Smooth muscle cell (in vitro differentiated cells): ENCODE measurements at regions not wholly inside any gene's neighbourhood (a gene's known extent, or its start where the extent isn't known, plus 50 kb on each side); places are given as distances from the start of the nearest gene placed in this dataset.
"Not testable (repeated sequence)": the region's sequence is repeated elsewhere in the genome, so short reads cannot be mapped to it uniquely, and the experiment has no call there.

Experiments
- DNase-seq: peaks from one replicate; lab custom pipeline; 2025; ENCODE audit not compliant: unreplicated experiment; lab: John Stamatoyannopoulos, UW
- H2AFZ ChIP-seq: fragments of 200-600 bp; sonication (generic); 2 replicates; pipeline ENCODE4 v1.6.0; 2016; ENCODE audit warnings: antibody characterized with exemption, low read depth, mild to moderate bottlenecking
- H3F3A ChIP-seq: fragments of 200-600 bp; sonication (generic); 2 replicates; pipeline ENCODE4 v1.6.0; 2017; ENCODE audit warnings: antibody characterized with exemption, low read depth
- H3K27ac ChIP-seq: fragments of 200-600 bp; sonication (generic); 2 replicates; pipeline ENCODE4 v1.5.1; 2016; ENCODE audit warnings: low read depth, mild to moderate bottlenecking
- H3K27me3 ChIP-seq: fragments of 200-600 bp; sonication (generic); 2 replicates; pipeline ENCODE4 v1.6.1; 2016; ENCODE audit warnings: low read depth, mild to moderate bottlenecking
- H3K36me3 ChIP-seq: fragments of 200-600 bp; sonication (generic); 2 replicates; pipeline ENCODE4 v1.5.1; 2016; ENCODE audit warnings: low read depth
- H3K4me1 ChIP-seq: fragments of 200-600 bp; sonication (generic); 2 replicates; pipeline ENCODE4 v1.5.1; 2016; ENCODE audit warnings: low read depth
- H3K4me2 ChIP-seq: fragments of 200-600 bp; sonication (generic); 2 replicates; pipeline ENCODE4 v1.6.0; 2016; ENCODE audit warnings: mild to moderate bottlenecking
- H3K4me3 ChIP-seq: fragments of 200-600 bp; sonication (generic); 2 replicates; pipeline ENCODE4 v1.5.1; 2016; ENCODE audit warnings: mild to moderate bottlenecking
- H3K79me2 ChIP-seq: fragments of 200-600 bp; sonication (generic); 2 replicates; pipeline ENCODE4 v1.6.0; 2016; ENCODE audit warnings: low read depth, mild to moderate bottlenecking
- H3K9ac ChIP-seq: fragments of 200-600 bp; sonication (generic); 2 replicates; pipeline ENCODE4 v1.6.0; 2016; ENCODE audit warnings: low read depth
- H3K9me3 ChIP-seq: fragments of 200-600 bp; sonication (generic); replicated peaks from 2 replicates; pipeline ENCODE4 v1.5.1; 2016; ENCODE audit warnings: low read depth
- H4K20me1 ChIP-seq: fragments of 200-600 bp; sonication (generic); 2 replicates; pipeline ENCODE4 v1.6.0; 2016; ENCODE audit warnings: low read depth
- WGBS: methylation state at CpG from one replicate; pipeline ENCODE4 v1.1.7; 2016; ENCODE audit warnings: low lambda C conversion rate; 5-methylcytosine and 5-hydroxymethylcytosine counted together
- TF ChIP-seq, protein P1 (sequence below): fragments of 200-600 bp; sonication (generic); IDR thresholded peaks from 2 replicates; pipeline ENCODE4 v1.5.1; 2017; ENCODE audit warnings: borderline replicate concordance, mild to moderate bottlenecking, antibody characterized with exemption; ENCODE audit not compliant: insufficient read depth, poor library complexity, severe bottlenecking

DNA sequence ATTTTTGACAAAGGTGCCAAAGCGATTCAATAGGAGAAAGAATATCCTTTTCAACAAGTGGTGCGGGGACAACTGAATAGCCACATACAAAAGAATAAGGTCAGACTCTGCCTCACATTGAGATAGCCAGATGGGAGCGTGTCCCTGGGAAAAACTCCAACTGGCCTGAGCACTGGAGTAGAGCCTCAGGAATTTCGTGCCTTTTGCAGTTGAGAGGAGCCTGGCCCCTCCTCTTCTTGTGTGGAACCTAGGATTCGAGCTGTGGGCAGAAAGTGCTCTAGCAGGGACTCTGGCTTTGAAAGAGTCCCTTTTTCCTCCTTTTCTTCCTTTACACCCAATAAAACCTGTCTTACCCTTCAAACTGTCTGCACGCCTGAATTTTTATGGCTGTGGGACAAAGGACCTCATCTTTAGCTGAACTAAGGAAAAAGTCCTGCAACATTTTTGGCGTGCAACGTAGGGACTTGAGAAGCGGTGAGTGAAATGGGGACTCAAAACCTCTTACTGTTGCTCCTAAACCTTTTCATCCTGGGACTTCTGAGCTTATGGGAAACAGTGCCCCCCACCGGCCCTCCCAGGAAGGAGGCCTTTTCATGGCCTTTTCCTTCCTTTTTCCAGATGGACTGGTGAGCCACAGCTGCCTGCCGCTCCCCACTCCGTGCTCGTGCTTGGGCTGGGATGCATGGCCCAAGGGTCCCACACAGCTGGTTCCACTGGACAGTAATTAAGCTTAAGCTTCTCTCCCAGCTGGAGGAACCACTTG, 68.6 kb downstream of the BMP15 start:
- Histone ChIP-seq H3K27me3 (no peaks in the 10 kb centered on the region), H3K4me1 (no peaks in the 10 kb centered on the region), H3F3A (no peaks in the 10 kb centered on the region), H3K27ac (no peak overlapping the region), H3K79me2 (no peaks in the 10 kb centered on the region), H3K36me3 (no peaks in the 10 kb centered on the region), H3K4me3 (no peak overlapping the region), H2AFZ (no peak overlapping the region), H3K9ac (no peak overlapping the region), H3K4me2 (no peak overlapping the region), H3K9me3 (no peaks in the 10 kb centered on the region), H4K20me1 (no peaks in the 10 kb centered on the region)
- no peak for DNase-seq
- TF ChIP-seq, protein P1, sequence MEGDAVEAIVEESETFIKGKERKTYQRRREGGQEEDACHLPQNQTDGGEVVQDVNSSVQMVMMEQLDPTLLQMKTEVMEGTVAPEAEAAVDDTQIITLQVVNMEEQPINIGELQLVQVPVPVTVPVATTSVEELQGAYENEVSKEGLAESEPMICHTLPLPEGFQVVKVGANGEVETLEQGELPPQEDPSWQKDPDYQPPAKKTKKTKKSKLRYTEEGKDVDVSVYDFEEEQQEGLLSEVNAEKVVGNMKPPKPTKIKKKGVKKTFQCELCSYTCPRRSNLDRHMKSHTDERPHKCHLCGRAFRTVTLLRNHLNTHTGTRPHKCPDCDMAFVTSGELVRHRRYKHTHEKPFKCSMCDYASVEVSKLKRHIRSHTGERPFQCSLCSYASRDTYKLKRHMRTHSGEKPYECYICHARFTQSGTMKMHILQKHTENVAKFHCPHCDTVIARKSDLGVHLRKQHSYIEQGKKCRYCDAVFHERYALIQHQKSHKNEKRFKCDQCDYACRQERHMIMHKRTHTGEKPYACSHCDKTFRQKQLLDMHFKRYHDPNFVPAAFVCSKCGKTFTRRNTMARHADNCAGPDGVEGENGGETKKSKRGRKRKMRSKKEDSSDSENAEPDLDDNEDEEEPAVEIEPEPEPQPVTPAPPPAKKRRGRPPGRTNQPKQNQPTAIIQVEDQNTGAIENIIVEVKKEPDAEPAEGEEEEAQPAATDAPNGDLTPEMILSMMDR = peak; percentile 11
- 64% methylated on average over 13 of the region's 13 CpGs for WGBS

DNA sequence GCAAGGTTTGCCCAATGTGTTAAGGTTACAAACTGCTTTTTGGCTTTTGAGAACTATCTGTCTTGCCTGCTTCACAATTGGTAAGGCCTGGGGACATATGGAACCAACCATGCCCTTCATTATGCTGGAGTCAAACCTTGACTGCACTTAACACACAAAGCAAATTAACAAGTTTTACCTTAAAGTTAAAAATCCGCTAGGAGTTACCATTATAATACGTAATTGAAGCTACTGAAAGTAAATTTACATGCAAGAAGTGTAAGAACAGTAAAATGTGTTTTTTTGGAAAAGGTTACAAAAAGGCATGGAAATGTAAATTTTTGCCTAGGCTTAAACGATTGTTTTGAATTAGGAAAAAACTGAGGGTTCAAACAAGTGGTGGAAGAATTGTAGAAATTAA, 69.7 kb downstream of the BMP15 start:
- 80% methylated on average over 3 of the region's 3 CpGs for WGBS
- no peaks in the 10 kb centered on the region for H3K9me3 ChIP-seq

DNA sequence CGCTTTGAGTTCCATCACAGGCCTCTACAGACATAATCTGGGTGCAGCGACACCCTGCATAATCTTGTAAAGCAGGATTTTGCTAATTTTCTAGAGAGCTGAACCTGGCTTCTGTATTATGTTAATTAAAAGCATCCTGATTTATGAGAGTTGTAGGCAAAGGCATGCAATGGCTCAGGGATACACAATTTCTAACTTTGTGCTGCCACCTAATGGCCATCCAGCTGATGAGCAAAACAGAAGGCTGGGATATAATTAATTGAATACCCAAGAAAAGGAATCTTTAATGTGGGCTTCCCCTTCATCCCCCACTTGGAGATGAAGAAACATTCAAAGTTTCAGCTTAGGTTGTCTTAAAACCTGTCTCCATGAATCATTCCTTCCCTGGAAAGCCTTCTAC, 78.1 kb downstream of the BMP15 start:
- Histone ChIP-seq H2AFZ (no peak overlapping the region), H3K4me3 (no peak overlapping the region), H3K27me3 (no peaks in the 10 kb centered on the region), H3K9me3 (no peaks in the 10 kb centered on the region), H3K9ac (no peak overlapping the region), H3F3A (no peaks in the 10 kb centered on the region), H4K20me1 (no peaks in the 10 kb centered on the region), H3K36me3 (no peaks in the 10 kb centered on the region), H3K79me2 (no peaks in the 10 kb centered on the region), H3K4me1 (no peaks in the 10 kb centered on the region), H3K4me2 (no peak overlapping the region), H3K27ac (no peak overlapping the region)
- no peak for DNase-seq
- TF ChIP-seq, protein P1 = peak; percentile 53
- WGBS = 37% methylated on average over 2 of the region's 2 CpGs

More for the DNA sequence above, 69.7 kb downstream of the BMP15 start:
- no peaks in the 10 kb centered on the region for H3F3A ChIP-seq
- H4K20me1 ChIP-seq = no peaks in the 10 kb centered on the region
- no peak overlapping the region for H2AFZ ChIP-seq
- TF ChIP-seq, protein P1 = no peak
- no peak overlapping the region for H3K27ac ChIP-seq
- H3K4me2 ChIP-seq = no peak overlapping the region
- H3K36me3 ChIP-seq = no peaks in the 10 kb centered on the region
- H3K79me2 ChIP-seq = no peaks in the 10 kb centered on the region
- no peaks in the 10 kb centered on the region for H3K4me1 ChIP-seq
- no peak overlapping the region for H3K4me3 ChIP-seq
- no peaks in the 10 kb centered on the region for H3K27me3 ChIP-seq
- no peak overlapping the region for H3K9ac ChIP-seq
- DNase-seq = no peak

GRCh38 chrX:50996930-50997329, 86.4 kb downstream of the BMP15 start:
- Histone ChIP-seq H3K4me1 (no peaks in the 10 kb centered on the region), H4K20me1 (no peaks in the 10 kb centered on the region), H3K9me3 (no peaks in the 10 kb centered on the region), H3K36me3 (no peaks in the 10 kb centered on the region), H3K9ac (no peak overlapping the region), H3K4me3 (no peak overlapping the region), H2AFZ (no peak overlapping the region), H3K27ac (no peak overlapping the region), H3K79me2 (no peaks in the 10 kb centered on the region), H3K4me2 (no peak overlapping the region), H3K27me3 (no peaks in the 10 kb centered on the region), H3F3A (no peaks in the 10 kb centered on the region)
- DNase-seq = no peak
- 75% methylated on average over 4 of the region's 4 CpGs for WGBS
- TF ChIP-seq, protein P1 = no peak

DNA sequence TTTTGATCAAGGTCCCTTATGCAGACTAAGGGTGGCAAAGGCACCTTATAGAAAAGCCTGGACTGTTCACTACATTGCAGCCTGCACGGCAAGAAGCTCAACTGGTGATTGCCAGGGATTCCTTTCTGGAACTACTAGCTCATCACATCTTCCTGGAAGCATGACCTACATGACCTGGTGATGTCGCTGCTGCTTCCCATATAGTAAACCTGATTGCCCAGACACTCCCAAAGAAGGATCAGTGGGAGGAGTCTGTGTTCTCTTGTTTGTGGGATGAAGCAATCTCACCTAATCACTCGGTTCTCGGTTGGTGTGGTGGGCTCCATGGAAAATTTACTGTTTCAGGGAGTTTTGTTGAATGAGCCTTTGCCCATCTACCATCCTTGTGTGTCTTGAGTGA, 89.8 kb downstream of the BMP15 start:
- not testable (repeated sequence) for H3F3A ChIP-seq, H4K20me1 ChIP-seq, H3K9me3 ChIP-seq, H3K27me3 ChIP-seq, DNase-seq, H3K27ac ChIP-seq, H2AFZ ChIP-seq, H3K4me3 ChIP-seq, H3K36me3 ChIP-seq, H3K79me2 ChIP-seq, H3K4me1 ChIP-seq, H3K9ac ChIP-seq, H3K4me2 ChIP-seq
- 72% methylated on average over 4 of the region's 4 CpGs for WGBS
